Mesendoderm (in vitro differentiated cells): ENCODE measurements at regions not wholly inside any gene's neighbourhood (a gene's known extent, or its start where the extent isn't known, plus 50 kb on each side); places are given as distances from the start of the nearest gene placed in this dataset.
A peak's percentile ranks its signal among the peaks of the same experiment; 100 is the strongest.

Source experiments
- DNase-seq: peaks from one replicate; pipeline ENCODE4 v3.0.0; 2013
- H2AK5ac ChIP-seq: 2 replicates; pipeline ENCODE4 v1.6.1; 2013; ENCODE audit warnings: low read length, inconsistent platforms
- H2BK120ac ChIP-seq: 2 replicates; pipeline ENCODE4 v1.6.1; 2013; ENCODE audit warnings: low read depth, mild to moderate bottlenecking, low read length, moderate library complexity, mixed read lengths
- H2BK15ac ChIP-seq: replicated peaks from 2 replicates; pipeline ENCODE4 v1.6.1; 2013; ENCODE audit warnings: low read depth, mild to moderate bottlenecking, moderate library complexity
- H2BK5ac ChIP-seq: 2 replicates; pipeline ENCODE4 v1.6.1; 2013; ENCODE audit warnings: low read length, inconsistent platforms
- H3K18ac ChIP-seq: 2 replicates; pipeline ENCODE4 v1.6.1; 2013; ENCODE audit warnings: mild to moderate bottlenecking, low read length, mixed read lengths
- H3K23ac ChIP-seq: one replicate; pipeline ENCODE4 v1.6.1; 2013; ENCODE audit warnings: low read length
- H3K27ac ChIP-seq: 2 replicates; pipeline ENCODE4 v1.5.1; 2013; ENCODE audit warnings: low read depth, mild to moderate bottlenecking, inconsistent platforms, low read length, moderate library complexity
- H3K27me3 ChIP-seq: 2 replicates; pipeline ENCODE4 v1.6.1; 2013; ENCODE audit warnings: low read length, control low read depth, mild to moderate bottlenecking, inconsistent platforms; ENCODE audit not compliant: insufficient read depth, poor library complexity
- H3K36me3 ChIP-seq: 2 replicates; pipeline ENCODE4 v1.6.1; 2013; ENCODE audit warnings: low read length, inconsistent platforms; ENCODE audit not compliant: control insufficient read depth, insufficient read depth
- H3K4ac ChIP-seq: one replicate; pipeline ENCODE4 v1.6.1; 2013; ENCODE audit warnings: low read depth, mild to moderate bottlenecking, low read length, moderate library complexity
- H3K4me1 ChIP-seq: 2 replicates; pipeline ENCODE4 v1.6.1; 2013; ENCODE audit warnings: low read depth, low read length, inconsistent platforms; ENCODE audit not compliant: control insufficient read depth
- H3K4me2 ChIP-seq: 2 replicates; pipeline ENCODE4 v1.6.1; 2013; ENCODE audit warnings: low read length
- H3K4me3 ChIP-seq: 2 replicates; pipeline ENCODE4 v1.5.1; 2013; ENCODE audit warnings: mild to moderate bottlenecking, low read length
- H3K56ac ChIP-seq: one replicate; pipeline ENCODE4 v1.6.1; 2013; ENCODE audit warnings: low read length
- H3K79me1 ChIP-seq: 2 replicates; pipeline ENCODE4 v1.6.1; 2013; ENCODE audit warnings: low read length, inconsistent platforms
- H3K79me2 ChIP-seq: 2 replicates; pipeline ENCODE4 v1.6.1; 2013; ENCODE audit warnings: mild to moderate bottlenecking, low read length; ENCODE audit not compliant: control insufficient read depth, insufficient read depth
- H3K9ac ChIP-seq: 2 replicates; pipeline ENCODE4 v1.6.1; 2013; ENCODE audit warnings: low read length, inconsistent platforms
- H4K5ac ChIP-seq: one replicate; pipeline ENCODE4 v1.6.1; 2013; ENCODE audit warnings: low read length
- H4K8ac ChIP-seq: one replicate; pipeline ENCODE4 v1.6.1; 2013; ENCODE audit warnings: low read depth, mild to moderate bottlenecking, control low read depth, low read length, moderate library complexity
- WGBS: extraction: QIAGEN DNeasy Blood & Tissue Kit; methylation state at CpG from one replicate; pipeline ENCODE4 v1.1.7; 2013; ENCODE audit warnings: low lambda C conversion rate, missing lambda C conversion rate; ENCODE audit not compliant: insufficient coverage; ENCODE audit errors: extremely low coverage; 5-methylcytosine and 5-hydroxymethylcytosine counted together

DNA sequence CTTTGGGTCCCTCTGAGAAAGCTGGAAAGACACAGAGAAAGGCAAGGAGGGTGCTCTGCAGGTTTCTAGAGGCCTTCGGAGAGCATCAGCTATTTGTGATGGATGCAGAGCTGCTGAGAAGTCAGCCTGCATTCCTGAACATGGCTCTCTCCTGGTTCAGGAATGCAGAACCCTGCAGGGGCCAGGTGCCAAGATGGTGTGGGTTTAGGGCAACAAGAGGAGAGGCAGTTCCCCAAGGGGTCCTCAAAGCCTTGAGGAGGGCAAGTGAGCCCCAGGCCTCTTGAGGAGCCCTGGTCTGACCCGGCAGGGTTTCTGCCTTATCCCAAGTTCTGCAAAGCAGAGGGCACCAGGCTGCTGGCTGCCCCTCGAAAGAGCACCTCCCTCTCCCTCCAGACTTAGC, 93.3 kb downstream of the HS1BP3 start:
- H3K4ac ChIP-seq: no peak overlapping the region
- no peak overlapping the region for H2BK5ac ChIP-seq
- H4K8ac ChIP-seq: no peak overlapping the region
- H3K9ac ChIP-seq: no peak overlapping the region
- H3K36me3 ChIP-seq: no peaks in the 10 kb centered on the region
- H3K23ac ChIP-seq: no peak overlapping the region
- peaks cover under 1% of the 10 kb centered on the region for H3K4me1 ChIP-seq
- H3K27ac ChIP-seq: no peak overlapping the region
- H3K4me2 ChIP-seq: no peak overlapping the region
- DNase-seq: peak; percentile 51
- no CpG with 5 or more reads among the region's 3 CpGs for WGBS
- H3K56ac ChIP-seq: no peak overlapping the region
- H3K18ac ChIP-seq: no peak overlapping the region
- no peaks in the 10 kb centered on the region for H3K79me2 ChIP-seq
- no peaks in the 10 kb centered on the region for H3K27me3 ChIP-seq
- H2AK5ac ChIP-seq: no peak overlapping the region
- H4K5ac ChIP-seq: no peak overlapping the region
- no peak overlapping the region for H2BK120ac ChIP-seq
- no peak overlapping the region for H3K4me3 ChIP-seq
- H2BK15ac ChIP-seq: no peak overlapping the region
- H3K79me1 ChIP-seq: no peaks in the 10 kb centered on the region

GRCh38 chr2:20558391-20559150, 92.3 kb downstream of the HS1BP3 start:
- Histone ChIP-seq H3K4ac (no peak overlapping the region), H3K4me1 (peaks cover 3% of the 10 kb centered on the region), H3K23ac (no peak overlapping the region), H3K27ac (no peak overlapping the region), H3K79me1 (no peaks in the 10 kb centered on the region), H3K27me3 (no peaks in the 10 kb centered on the region), H4K8ac (no peak overlapping the region), H3K9ac (no peak overlapping the region), H2AK5ac (no peak overlapping the region), H3K18ac (no peak overlapping the region), H2BK120ac (no peak overlapping the region), H3K79me2 (no peaks in the 10 kb centered on the region), H2BK15ac (no peak overlapping the region), H4K5ac (no peak overlapping the region), H3K36me3 (no peaks in the 10 kb centered on the region), H3K4me3 (no peak overlapping the region), H3K4me2 (no peak overlapping the region), H3K56ac (no peak overlapping the region), H2BK5ac (no peak overlapping the region)
- no CpG with 5 or more reads among the region's 12 CpGs for WGBS
- no peak for DNase-seq

GRCh38 chr2:20559277-20559676, 91.6 kb downstream of the HS1BP3 start:
- Histone ChIP-seq H2AK5ac (no peak overlapping the region), H3K4me2 (no peak overlapping the region), H3K4me3 (no peak overlapping the region), H2BK5ac (no peak overlapping the region), H3K56ac (no peak overlapping the region), H3K27me3 (no peaks in the 10 kb centered on the region), H3K79me1 (no peaks in the 10 kb centered on the region), H3K4ac (no peak overlapping the region), H3K18ac (no peak overlapping the region), H3K27ac (no peak overlapping the region), H3K4me1 (peaks cover 3% of the 10 kb centered on the region), H3K23ac (no peak overlapping the region), H3K79me2 (no peaks in the 10 kb centered on the region), H2BK120ac (no peak overlapping the region), H3K36me3 (no peaks in the 10 kb centered on the region), H4K8ac (no peak overlapping the region), H3K9ac (no peak overlapping the region), H2BK15ac (no peak overlapping the region), H4K5ac (no peak overlapping the region)
- WGBS: no CpG with 5 or more reads among the region's 3 CpGs
- no peak for DNase-seq

DNA sequence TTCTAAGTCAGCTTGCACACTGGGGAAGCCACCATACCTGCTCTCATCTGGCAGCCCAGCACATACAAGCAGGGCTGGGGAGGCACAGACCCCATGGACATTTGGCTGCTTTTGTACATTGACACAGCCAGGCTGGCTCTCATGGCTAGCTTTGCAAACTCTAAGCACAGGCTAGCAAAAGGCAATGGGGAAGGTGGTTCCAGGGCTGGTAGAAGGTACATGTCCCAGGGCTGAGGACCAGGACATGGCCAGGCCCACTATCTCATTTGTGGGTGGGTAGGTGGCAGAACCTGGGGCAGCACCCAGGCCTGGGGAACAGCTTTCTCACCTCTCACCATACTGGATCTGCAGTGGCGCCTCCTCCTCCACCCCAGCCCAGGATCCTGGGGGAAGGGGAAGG, 90.9 kb downstream of the HS1BP3 start:
- Histone ChIP-seq H3K4me2 (no peak overlapping the region), H3K23ac (no peak overlapping the region), H2BK120ac (no peak overlapping the region), H3K27me3 (no peaks in the 10 kb centered on the region), H4K5ac (no peak overlapping the region), H3K18ac (no peak overlapping the region), H3K36me3 (no peaks in the 10 kb centered on the region), H3K4ac (no peak overlapping the region), H3K27ac (no peak overlapping the region), H3K56ac (no peak overlapping the region), H3K9ac (no peak overlapping the region), H3K79me1 (no peaks in the 10 kb centered on the region), H2BK5ac (no peak overlapping the region), H3K4me3 (no peak overlapping the region), H4K8ac (no peak overlapping the region), H3K79me2 (no peaks in the 10 kb centered on the region), H2BK15ac (no peak overlapping the region), H3K4me1 (peaks cover 3% of the 10 kb centered on the region), H2AK5ac (no peak overlapping the region)
- no peak for DNase-seq
- WGBS: no CpG with 5 or more reads among the region's 1 CpG

GRCh38 chr2:20560891-20561636, 89.8 kb downstream of the HS1BP3 start:
- H3K79me1 ChIP-seq: no peaks in the 10 kb centered on the region
- no peak overlapping the region for H3K23ac ChIP-seq
- H3K36me3 ChIP-seq: no peaks in the 10 kb centered on the region
- no peak overlapping the region for H3K4me3 ChIP-seq
- H3K18ac ChIP-seq: no peak overlapping the region
- H3K79me2 ChIP-seq: no peaks in the 10 kb centered on the region
- no peak overlapping the region for H3K9ac ChIP-seq
- WGBS: no CpG with 5 or more reads among the region's 5 CpGs
- H3K4me1 ChIP-seq: peaks cover 3% of the 10 kb centered on the region
- no peak overlapping the region for H3K4ac ChIP-seq
- no peak overlapping the region for H2BK5ac ChIP-seq
- H2AK5ac ChIP-seq: no peak overlapping the region
- H3K27ac ChIP-seq: peak overlapping the region; percentile 5
- H4K5ac ChIP-seq: no peak overlapping the region
- H3K56ac ChIP-seq: no peak overlapping the region
- H3K4me2 ChIP-seq: no peak overlapping the region
- no peak for DNase-seq
- no peak overlapping the region for H2BK15ac ChIP-seq
- no peak overlapping the region for H2BK120ac ChIP-seq
- no peak overlapping the region for H4K8ac ChIP-seq
- no peaks in the 10 kb centered on the region for H3K27me3 ChIP-seq
